ENCODE measurements at regions not wholly inside any gene's neighbourhood (a gene's known extent, or its start where the extent isn't known, plus 50 kb on each side); places are given as distances from the start of the nearest gene placed in this dataset.

DNA sequence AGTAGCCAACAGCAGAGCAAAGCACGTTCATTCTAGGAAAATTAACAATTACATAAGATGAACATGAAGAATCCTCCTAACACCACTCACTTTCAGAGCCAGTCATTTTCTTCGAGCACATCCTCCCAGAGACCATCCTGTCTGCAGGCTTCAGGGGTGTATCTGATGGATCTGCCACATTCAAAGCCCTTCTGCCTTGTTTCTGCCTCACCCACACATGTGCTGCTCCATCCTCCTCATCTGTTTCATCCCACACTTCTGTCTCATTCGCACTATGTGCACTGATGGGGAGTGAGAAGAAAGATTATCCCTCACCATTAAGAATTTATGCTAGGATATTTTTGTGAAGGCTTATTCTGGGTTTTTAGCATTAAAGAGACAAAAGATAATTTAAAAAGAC, 287.9 kb upstream of the PKDCC start:
- no peaks in the 10 kb centered on the region for H3K4me1 Mint-ChIP-seq
- ATAC-seq (no peak), DNase-seq (no peak)
- peaks cover 2% of the 10 kb centered on the region for H3K27me3 Mint-ChIP-seq
- H3K27ac Mint-ChIP-seq, result no peak overlapping the region
- H3K9me3 Mint-ChIP-seq, result no peaks in the 10 kb centered on the region
- no peak overlapping the region for H3K4me3 Mint-ChIP-seq
- H3K36me3 Mint-ChIP-seq (ENCODE audit: low read depth), result no peaks in the 10 kb centered on the region

DNA sequence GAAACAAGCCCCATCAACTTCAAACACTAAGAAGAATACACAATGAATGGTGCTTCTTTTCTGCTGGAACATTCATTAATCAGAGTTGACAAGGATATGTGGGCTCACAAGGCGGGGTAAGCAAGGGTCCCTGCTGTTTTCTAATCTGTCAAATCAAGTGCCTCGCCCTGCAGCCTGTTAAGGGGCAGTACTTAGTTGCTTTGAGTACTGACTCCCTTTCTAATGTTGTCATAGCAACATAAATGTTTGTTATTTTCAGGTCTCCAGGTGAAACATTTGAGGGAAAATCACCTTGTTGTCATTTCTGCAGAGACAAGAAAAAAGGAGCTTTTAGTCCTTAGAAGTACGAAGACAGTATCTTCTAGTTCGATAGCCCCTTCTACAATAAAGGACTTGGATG, 284.7 kb upstream of the PKDCC start:
- H3K9me3 Mint-ChIP-seq, result no peaks in the 10 kb centered on the region
- no peak overlapping the region for H3K27ac Mint-ChIP-seq
- no peaks in the 10 kb centered on the region for H3K36me3 Mint-ChIP-seq (ENCODE audit: low read depth)
- H3K27me3 Mint-ChIP-seq, result peaks cover 5% of the 10 kb centered on the region
- no peaks in the 10 kb centered on the region for H3K4me1 Mint-ChIP-seq
- ATAC-seq (no peak), DNase-seq (no peak)
- H3K4me3 Mint-ChIP-seq, result no peak overlapping the region

DNA sequence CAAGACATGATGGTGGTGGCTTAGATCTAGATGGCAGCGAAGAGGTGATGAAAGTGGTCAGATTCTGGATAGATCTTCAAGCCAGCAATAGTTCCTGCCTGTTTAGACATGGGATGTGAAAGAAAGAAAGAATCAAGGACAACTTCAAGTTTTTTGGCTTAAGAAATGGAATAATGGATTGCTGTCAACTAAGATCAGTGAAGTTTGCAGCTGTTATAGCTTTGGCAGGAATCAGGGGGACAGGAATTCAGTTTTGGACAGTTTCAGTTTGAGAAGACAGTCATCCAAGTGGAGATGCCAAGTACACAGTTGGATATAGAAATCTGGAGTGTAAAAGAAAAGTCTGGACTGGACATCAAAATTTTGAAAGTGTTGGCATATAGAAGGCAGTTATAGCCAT, 283.7 kb upstream of the PKDCC start:
- Mint-ChIP-seq H3K36me3 (ENCODE audit: low read depth) (no peaks in the 10 kb centered on the region), H3K4me3 (no peak overlapping the region), H3K4me1 (no peaks in the 10 kb centered on the region), H3K27me3 (peaks cover 3% of the 10 kb centered on the region), H3K9me3 (no peaks in the 10 kb centered on the region), H3K27ac (no peak overlapping the region)
- no peak for ATAC-seq
- no peak for DNase-seq

DNA sequence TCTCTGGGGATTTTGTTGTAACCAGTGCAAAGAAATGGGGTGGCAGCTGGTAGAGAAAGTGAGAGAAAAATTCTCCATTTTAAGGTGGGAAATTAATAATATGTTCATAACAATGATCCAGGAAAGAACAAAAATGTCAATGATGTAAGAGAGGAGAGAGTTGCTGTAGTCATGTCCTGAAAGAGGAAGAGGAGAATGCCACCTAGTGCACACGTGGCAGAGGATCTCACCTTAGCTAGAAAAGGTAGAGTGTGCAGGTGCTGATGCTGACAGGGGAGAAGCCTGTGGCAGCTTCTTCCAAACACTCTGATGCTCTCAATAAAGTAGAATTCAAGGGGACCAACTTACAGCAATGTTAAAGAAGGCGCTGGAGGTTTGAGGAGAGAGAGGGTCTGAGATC, 282.9 kb upstream of the PKDCC start:
- no peaks in the 10 kb centered on the region for H3K9me3 Mint-ChIP-seq
- no peak overlapping the region for H3K4me3 Mint-ChIP-seq
- ATAC-seq (no peak), DNase-seq (no peak)
- H3K36me3 Mint-ChIP-seq (ENCODE audit: low read depth), result no peaks in the 10 kb centered on the region
- peaks cover 8% of the 10 kb centered on the region for H3K27me3 Mint-ChIP-seq
- no peaks in the 10 kb centered on the region for H3K4me1 Mint-ChIP-seq
- no peak overlapping the region for H3K27ac Mint-ChIP-seq

DNA sequence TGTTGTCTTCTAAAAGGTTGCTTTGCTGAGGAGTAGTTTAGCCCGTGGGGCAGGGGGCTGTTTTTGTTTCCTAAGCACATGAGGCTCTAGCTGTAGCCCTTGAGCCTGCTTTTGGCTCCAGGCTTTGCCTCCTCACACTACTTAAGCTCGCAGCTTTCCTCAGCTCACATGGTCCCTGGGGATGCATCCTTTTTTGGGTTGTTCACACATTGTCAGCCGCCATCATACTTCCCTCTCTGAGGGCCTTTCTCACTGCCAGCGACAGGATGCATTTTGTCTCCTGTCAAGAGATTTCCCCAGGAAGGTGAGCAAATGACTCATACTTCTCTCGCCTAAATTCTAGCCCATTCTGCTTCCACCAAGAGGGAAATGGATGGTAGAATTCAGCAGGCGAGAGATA, 279.5 kb upstream of the PKDCC start:
- H3K27me3 Mint-ChIP-seq, result peaks cover 16% of the 10 kb centered on the region

DNA sequence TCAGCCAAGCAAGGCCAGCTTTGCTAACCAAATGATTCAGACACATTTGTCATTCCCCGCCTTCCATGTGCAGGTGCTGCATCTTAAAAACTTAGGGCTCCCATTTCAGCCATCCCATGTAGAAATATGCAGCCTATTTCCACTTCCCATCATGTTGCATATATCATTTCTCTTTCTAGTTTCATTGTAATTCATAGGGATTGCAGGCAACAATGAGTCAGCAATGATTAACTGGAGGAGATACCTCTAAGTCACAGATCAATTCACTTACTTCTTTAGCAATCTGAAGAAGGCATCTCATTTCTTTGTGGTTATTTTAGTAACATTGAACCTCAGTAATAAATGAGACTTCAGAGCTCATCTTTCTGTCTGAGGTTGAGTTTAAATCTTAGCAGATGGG, 276.1 kb upstream of the PKDCC start:
- Mint-ChIP-seq H3K36me3 (ENCODE audit: low read depth) (no peaks in the 10 kb centered on the region), H3K27me3 (peaks cover 16% of the 10 kb centered on the region), H3K9me3 (no peaks in the 10 kb centered on the region), H3K4me1 (no peaks in the 10 kb centered on the region), H3K27ac (no peak overlapping the region), H3K4me3 (no peak overlapping the region)
- ATAC-seq, result no peak
- DNase-seq, result no peak

More for the DNA sequence above, 279.5 kb upstream of the PKDCC start:
- Mint-ChIP-seq H3K36me3 (ENCODE audit: low read depth) (no peaks in the 10 kb centered on the region), H3K27ac (no peak overlapping the region), H3K4me1 (no peaks in the 10 kb centered on the region), H3K9me3 (no peaks in the 10 kb centered on the region), H3K4me3 (no peak overlapping the region)
- ATAC-seq (no peak), DNase-seq (no peak)

DNA sequence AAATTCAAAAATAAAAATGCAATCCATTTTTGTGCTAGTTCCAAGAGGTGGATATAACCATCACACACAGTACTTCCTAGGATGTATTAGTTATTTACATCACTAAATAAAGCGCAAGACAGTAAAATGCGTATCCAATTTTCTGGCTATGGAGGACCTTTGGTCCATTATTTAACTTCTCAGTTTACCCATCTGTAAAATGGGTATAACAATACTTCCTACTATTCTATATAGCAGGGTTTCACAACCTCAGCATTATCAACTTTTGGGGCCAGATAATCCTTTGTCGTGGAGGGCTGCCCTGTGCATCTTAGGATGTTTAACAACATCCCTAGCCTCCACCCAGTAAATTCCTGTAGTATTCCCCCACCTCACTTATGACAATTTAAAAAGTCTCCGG, 275.1 kb upstream of the PKDCC start:
- Mint-ChIP-seq H3K9me3 (no peaks in the 10 kb centered on the region), H3K4me3 (no peak overlapping the region), H3K4me1 (no peaks in the 10 kb centered on the region), H3K36me3 (ENCODE audit: low read depth) (no peaks in the 10 kb centered on the region), H3K27ac (no peak overlapping the region), H3K27me3 (peaks cover 15% of the 10 kb centered on the region)
- DNase-seq (no peak), ATAC-seq (no peak)

DNA sequence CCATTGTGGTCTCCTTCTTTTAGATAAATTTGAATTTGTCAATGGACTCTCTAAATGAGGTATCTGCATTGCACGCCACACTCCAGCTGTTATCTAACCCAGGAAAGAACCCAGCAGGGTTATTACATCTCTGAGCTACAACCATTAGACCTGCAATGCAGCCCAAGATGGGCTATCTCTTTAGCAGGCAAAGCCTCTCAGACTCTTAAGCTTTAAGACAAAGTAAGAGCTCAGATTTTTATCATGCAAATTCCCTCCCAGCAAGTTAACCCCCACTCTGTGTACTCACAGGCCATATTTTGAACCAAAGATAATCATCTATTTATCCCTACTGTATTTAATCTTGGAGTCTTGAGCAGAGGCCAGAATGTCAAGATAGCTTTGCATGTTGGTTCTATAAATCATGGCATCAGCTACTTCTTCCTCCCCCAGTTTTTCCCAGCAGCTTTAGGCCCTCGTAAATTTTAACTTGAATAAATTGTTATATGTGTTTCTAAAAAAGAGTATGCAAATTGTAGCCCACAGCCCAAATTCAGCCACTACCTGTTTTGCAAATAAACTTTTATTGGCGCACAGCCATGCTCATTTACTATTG, 273.7 kb upstream of the PKDCC start:
- ATAC-seq (no peak), DNase-seq (no peak)
- Mint-ChIP-seq H3K4me3 (no peak overlapping the region), H3K4me1 (no peaks in the 10 kb centered on the region), H3K9me3 (no peaks in the 10 kb centered on the region), H3K27ac (no peak overlapping the region), H3K36me3 (ENCODE audit: low read depth) (no peaks in the 10 kb centered on the region), H3K27me3 (peaks cover 13% of the 10 kb centered on the region)

- no peaks in the 10 kb centered on the region for H3K9me3 Mint-ChIP-seq
- H3K27ac Mint-ChIP-seq, result no peak overlapping the region
- ATAC-seq (no peak), DNase-seq (no peak)
- no peak overlapping the region for H3K4me3 Mint-ChIP-seq
- H3K4me1 Mint-ChIP-seq, result no peaks in the 10 kb centered on the region
- peaks cover 3% of the 10 kb centered on the region for H3K27me3 Mint-ChIP-seq
- no peaks in the 10 kb centered on the region for H3K36me3 Mint-ChIP-seq (ENCODE audit: low read depth)
These were observed 272.3 kb upstream of the PKDCC start for GRCh38 chr2:41775366-41776025.

- DNase-seq (no peak), ATAC-seq (no peak)
- Mint-ChIP-seq H3K27ac (no peak overlapping the region), H3K36me3 (ENCODE audit: low read depth) (no peaks in the 10 kb centered on the region), H3K27me3 (no peaks in the 10 kb centered on the region), H3K4me1 (no peaks in the 10 kb centered on the region), H3K9me3 (no peaks in the 10 kb centered on the region), H3K4me3 (no peak overlapping the region)
These were observed 267.9 kb upstream of the PKDCC start for GRCh38 chr2:41779888-41780287.

- Mint-ChIP-seq H3K27me3 (peaks cover 3% of the 10 kb centered on the region), H3K9me3 (no peaks in the 10 kb centered on the region), H3K36me3 (ENCODE audit: low read depth) (no peaks in the 10 kb centered on the region), H3K27ac (no peak overlapping the region), H3K4me1 (no peaks in the 10 kb centered on the region), H3K4me3 (no peak overlapping the region)
- DNase-seq (peak; percentile 12), ATAC-seq (no peak)
These were observed 265.3 kb upstream of the PKDCC start for GRCh38 chr2:41782306-41783158.

DNA sequence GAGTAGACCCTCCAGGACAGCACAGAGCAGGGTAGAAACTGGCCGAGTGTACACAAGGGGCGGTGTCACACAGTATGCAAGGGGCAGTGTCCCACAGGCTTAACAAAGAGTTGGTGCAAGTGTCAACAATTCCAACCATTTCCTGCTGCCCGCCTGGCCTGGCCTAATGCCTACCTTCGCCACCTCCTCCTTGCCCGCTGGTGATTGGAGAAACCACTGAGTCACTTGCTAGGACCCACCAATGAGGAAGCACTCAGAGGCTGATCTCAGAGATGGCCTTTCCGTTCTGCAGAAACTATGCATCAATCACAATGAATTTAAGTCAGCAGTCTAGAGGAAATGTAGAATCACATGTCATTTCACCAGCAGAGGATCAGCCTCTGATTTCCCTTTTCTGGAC, 263.3 kb upstream of the PKDCC start:
- ATAC-seq, result no peak
- Mint-ChIP-seq H3K27ac (no peak overlapping the region), H3K36me3 (ENCODE audit: low read depth) (no peaks in the 10 kb centered on the region), H3K9me3 (no peaks in the 10 kb centered on the region), H3K4me3 (no peak overlapping the region), H3K4me1 (no peaks in the 10 kb centered on the region), H3K27me3 (peaks cover 7% of the 10 kb centered on the region)
- DNase-seq, result no peak

DNA sequence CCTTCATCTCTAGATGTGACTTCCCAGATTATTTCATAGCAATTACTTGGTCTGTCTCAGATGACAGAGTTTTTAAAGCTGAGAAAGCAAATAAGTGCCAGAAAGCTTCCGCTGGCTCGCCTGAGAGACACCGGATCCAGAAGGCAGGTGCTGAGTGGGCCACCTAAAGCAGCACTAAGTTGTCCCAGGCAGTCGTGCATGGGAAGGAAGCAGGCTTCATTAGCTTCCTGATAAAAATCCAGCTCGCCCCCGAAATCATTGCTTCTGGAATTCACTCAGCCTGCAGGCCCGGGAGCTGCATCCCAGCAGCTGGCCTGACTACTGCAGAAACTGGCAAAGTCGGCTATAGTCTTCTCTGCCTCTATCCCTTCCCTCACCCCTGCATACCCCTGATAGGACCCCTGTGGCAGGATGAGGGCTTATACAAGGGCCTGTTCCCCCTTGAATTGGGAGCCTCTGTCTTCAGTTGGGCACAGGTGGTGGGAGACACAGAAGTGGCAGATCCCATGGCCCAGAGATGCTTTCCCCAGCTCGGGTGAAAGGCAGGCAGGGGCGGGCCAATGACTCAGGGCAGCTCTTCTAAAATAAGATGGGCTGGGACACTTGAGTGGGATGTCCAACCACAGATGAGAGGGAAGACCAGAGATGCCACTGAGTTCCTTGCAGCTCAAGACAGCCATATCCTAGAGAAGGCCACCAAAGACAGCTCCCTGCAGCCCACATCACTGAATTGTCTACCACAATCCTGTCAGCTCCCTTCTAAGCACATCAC, 262.4 kb upstream of the PKDCC start:
- H3K4me1 Mint-ChIP-seq, result no peaks in the 10 kb centered on the region
- H3K4me3 Mint-ChIP-seq, result no peak overlapping the region
- H3K36me3 Mint-ChIP-seq (ENCODE audit: low read depth), result no peaks in the 10 kb centered on the region
- H3K27me3 Mint-ChIP-seq, result peaks cover 7% of the 10 kb centered on the region
- no peaks in the 10 kb centered on the region for H3K9me3 Mint-ChIP-seq
- no peak overlapping the region for H3K27ac Mint-ChIP-seq
- DNase-seq (no peak), ATAC-seq (no peak)

DNA sequence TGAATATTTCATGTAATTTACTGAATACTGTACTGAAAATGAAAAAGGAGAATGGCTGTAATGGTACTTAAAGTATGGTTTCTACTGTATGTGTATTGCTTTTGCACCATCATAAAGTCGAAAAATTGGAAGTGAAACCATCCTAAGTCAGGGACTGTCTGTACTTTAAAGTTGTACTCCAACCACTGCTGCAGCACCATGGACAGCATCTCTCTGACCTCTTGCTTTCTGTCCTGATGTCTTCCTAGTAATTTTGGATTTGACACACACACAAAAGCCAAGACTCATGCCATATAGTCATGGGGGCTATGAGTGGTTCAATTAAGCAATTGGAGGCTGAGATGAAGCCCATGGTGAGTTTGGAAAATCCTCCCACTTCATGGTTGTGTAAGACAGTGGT, 256.3 kb upstream of the PKDCC start:
- no peak overlapping the region for H3K27ac Mint-ChIP-seq
- no peak overlapping the region for H3K4me3 Mint-ChIP-seq
- peaks cover 6% of the 10 kb centered on the region for H3K27me3 Mint-ChIP-seq
- H3K36me3 Mint-ChIP-seq (ENCODE audit: low read depth), result no peaks in the 10 kb centered on the region
- H3K4me1 Mint-ChIP-seq, result no peaks in the 10 kb centered on the region
- no peak for ATAC-seq
- H3K9me3 Mint-ChIP-seq, result no peaks in the 10 kb centered on the region
- DNase-seq, result no peak
